Neural cell (in vitro differentiated cells): ENCODE measurements at regions not wholly inside any gene's neighbourhood (a gene's known extent, or its start where the extent isn't known, plus 50 kb on each side); places are given as distances from the start of the nearest gene placed in this dataset.
"Not testable (repeated sequence)": the region's sequence is repeated elsewhere in the genome, so short reads cannot be mapped to it uniquely, and the experiment has no call there.

Experiments
- H2AFZ ChIP-seq: fragments of 200-600, 300-800 bp; sonication (generic), shearing (Covaris generic); 2 replicates; pipeline ENCODE4 v1.6.0; 2014; ENCODE audit warnings: low read depth, mild to moderate bottlenecking, antibody characterized with exemption, low read length, moderate library complexity
- H3F3A ChIP-seq: fragments of 200-600 bp; shearing (Covaris generic); 2 replicates; pipeline ENCODE4 v1.6.1; 2016; ENCODE audit warnings: mild to moderate bottlenecking, moderate library complexity, mixed read lengths, antibody characterized with exemption, low read length; ENCODE audit not compliant: insufficient read depth, poor library complexity, severe bottlenecking
- H3K27ac ChIP-seq: fragments of 200-600, 300-800 bp; sonication (generic), shearing (Covaris generic); 2 replicates; pipeline ENCODE4 v1.5.1; 2014; ENCODE audit warnings: mild to moderate bottlenecking, low read length, moderate library complexity
- H3K27me3 ChIP-seq: fragments of 300-800, 200-600 bp; sonication (generic), shearing (Covaris generic); 2 replicates; pipeline ENCODE4 v1.6.0; 2014; ENCODE audit warnings: mild to moderate bottlenecking, low read depth, low read length, moderate library complexity; ENCODE audit not compliant: insufficient read depth
- H3K36me3 ChIP-seq: fragments of 300-800, 200-600 bp; sonication (generic), shearing (Covaris generic); 2 replicates; pipeline ENCODE4 v1.5.1; 2014; ENCODE audit warnings: mild to moderate bottlenecking, antibody characterized with exemption, low read length, moderate library complexity; ENCODE audit not compliant: insufficient read depth
- H3K4me2 ChIP-seq: fragments of 300-800, 200-600 bp; sonication (generic), shearing (Covaris generic); 2 replicates; pipeline ENCODE4 v1.6.0; 2014; ENCODE audit warnings: mild to moderate bottlenecking, low read length
- H3K4me3 ChIP-seq: fragments of 300-800, 200-600 bp; sonication (generic), shearing (Covaris generic); 2 replicates; pipeline ENCODE4 v1.5.1; 2014; ENCODE audit warnings: mild to moderate bottlenecking, low read length, moderate library complexity
- H3K79me2 ChIP-seq: fragments of 200-600 bp; shearing (Covaris generic); replicated peaks from 2 replicates; pipeline ENCODE4 v1.6.0; 2014; ENCODE audit warnings: mild to moderate bottlenecking, low read length, moderate library complexity; ENCODE audit not compliant: insufficient read depth
- H3K9ac ChIP-seq: fragments of 300-800, 200-600 bp; sonication (generic), shearing (Covaris generic); 2 replicates; pipeline ENCODE4 v1.6.1; 2016; ENCODE audit warnings: mild to moderate bottlenecking, low read length, mixed read lengths
- H3K9me2 ChIP-seq: fragments of 200-600 bp; shearing (Covaris generic); 2 replicates; pipeline ENCODE4 v1.6.1; 2016; ENCODE audit warnings: mild to moderate bottlenecking, low read length, mixed read lengths; ENCODE audit not compliant: insufficient read depth
- H3K9me3 ChIP-seq: fragments of 200-600, 300-800 bp; sonication (generic), shearing (Covaris generic); 2 replicates; pipeline ENCODE4 v1.6.1; 2016; ENCODE audit warnings: mild to moderate bottlenecking, mixed run types, low read length, moderate library complexity, mixed read lengths
- H4K20me1 ChIP-seq: fragments of 200-600 bp; shearing (Covaris generic); 2 replicates; pipeline ENCODE4 v1.6.1; 2016; ENCODE audit warnings: mild to moderate bottlenecking, mixed run types; ENCODE audit not compliant: insufficient read depth
- CTCF ChIP-seq: fragments of 450-650 bp; IDR thresholded peaks from 2 replicates; pipeline ENCODE4 v1.5.1; 2014; ENCODE audit warnings: antibody characterized with exemption, mild to moderate bottlenecking, moderate library complexity; ENCODE audit not compliant: poor library complexity, severe bottlenecking
- EP300 ChIP-seq: fragments of 450-650 bp; conservative IDR thresholded peaks from 2 replicates; pipeline ENCODE4 v1.6.1; 2014; ENCODE audit warnings: antibody characterized with exemption, mild to moderate bottlenecking, moderate library complexity; ENCODE audit not compliant: poor library complexity, severe bottlenecking
- MXI1 ChIP-seq: fragments of 450-650 bp; conservative IDR thresholded peaks from 2 replicates; pipeline ENCODE4 v1.6.1; 2014; ENCODE audit warnings: antibody characterized with exemption, mild to moderate bottlenecking; ENCODE audit not compliant: poor library complexity, severe bottlenecking
- POLR2AphosphoS5 ChIP-seq: IDR thresholded peaks from 2 replicates; pipeline ENCODE4 v1.6.1; 2012
- RAD21 ChIP-seq: fragments of 450-650 bp; conservative IDR thresholded peaks from 2 replicates; pipeline ENCODE4 v1.6.1; 2014; ENCODE audit warnings: antibody characterized with exemption, mild to moderate bottlenecking, moderate library complexity
- REST ChIP-seq: IDR thresholded peaks from 2 replicates; pipeline ENCODE4 v1.6.1; 2012; ENCODE audit warnings: borderline replicate concordance
- SMC3 ChIP-seq: fragments of 450-650 bp; conservative IDR thresholded peaks from 2 replicates; pipeline ENCODE4 v1.6.1; 2014; ENCODE audit warnings: antibody characterized with exemption, mild to moderate bottlenecking, moderate library complexity; ENCODE audit not compliant: poor library complexity
- TAF1 ChIP-seq: IDR thresholded peaks from 2 replicates; pipeline ENCODE4 v1.6.1; 2012; ENCODE audit warnings: low read depth

- not testable (repeated sequence) for H3K79me2 ChIP-seq, H3K4me2 ChIP-seq, H4K20me1 ChIP-seq, H3K9ac ChIP-seq, H3K9me3 ChIP-seq, H3K27ac ChIP-seq, H3K36me3 ChIP-seq, H2AFZ ChIP-seq, H3F3A ChIP-seq, H3K9me2 ChIP-seq, H3K27me3 ChIP-seq
- peak overlapping the region; percentile 52 for H3K4me3 ChIP-seq
Observed at GRCh38 chr1:148387949-148388259, 95.2 kb downstream of the PPIAL4G start.

DNA sequence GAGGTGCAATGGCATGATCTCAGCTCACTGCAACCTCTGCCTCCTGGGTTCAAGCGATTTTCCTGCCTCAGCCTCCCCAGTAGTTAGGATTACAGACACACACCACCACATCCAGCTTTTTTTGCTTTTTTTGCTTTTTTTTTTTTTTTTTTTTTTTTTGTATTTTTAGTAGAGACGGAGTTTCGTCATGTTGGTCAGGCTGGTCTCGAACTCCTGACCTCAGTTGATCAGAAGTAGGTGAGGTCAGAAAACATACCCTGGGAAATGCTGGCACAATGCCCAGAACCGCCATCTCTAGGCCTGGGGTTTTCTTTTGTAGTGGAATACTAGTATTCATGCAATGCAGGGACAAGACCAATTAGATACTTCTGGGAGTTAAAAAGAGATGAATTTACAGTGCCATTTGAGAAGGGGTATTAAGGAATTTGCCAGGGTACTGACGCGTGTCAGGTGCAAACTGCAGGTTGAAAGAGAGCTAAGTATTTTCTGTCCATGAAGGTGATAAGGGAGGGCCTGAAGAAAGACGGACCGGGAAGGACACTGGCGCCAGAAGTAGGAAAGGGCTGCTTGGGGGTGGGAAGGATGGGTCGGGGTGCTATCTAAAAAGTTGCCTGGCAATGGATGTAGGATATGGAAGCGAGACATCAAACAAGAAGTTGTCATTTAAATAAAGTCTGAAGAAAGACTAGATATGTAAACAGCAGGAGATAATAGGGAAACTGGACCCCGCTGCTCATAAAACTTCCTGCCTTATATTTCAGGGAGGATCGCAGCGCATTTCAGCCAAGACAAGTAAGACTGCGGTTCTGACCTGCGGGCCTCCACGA is 95.8 kb downstream of the PPIAL4G start:
- not testable (repeated sequence) for H2AFZ ChIP-seq, H4K20me1 ChIP-seq, H3K79me2 ChIP-seq, H3K9me3 ChIP-seq, H3K9me2 ChIP-seq, H3K27me3 ChIP-seq, H3K27ac ChIP-seq, H3K4me2 ChIP-seq, H3K36me3 ChIP-seq, H3F3A ChIP-seq, H3K4me3 ChIP-seq, H3K9ac ChIP-seq

DNA sequence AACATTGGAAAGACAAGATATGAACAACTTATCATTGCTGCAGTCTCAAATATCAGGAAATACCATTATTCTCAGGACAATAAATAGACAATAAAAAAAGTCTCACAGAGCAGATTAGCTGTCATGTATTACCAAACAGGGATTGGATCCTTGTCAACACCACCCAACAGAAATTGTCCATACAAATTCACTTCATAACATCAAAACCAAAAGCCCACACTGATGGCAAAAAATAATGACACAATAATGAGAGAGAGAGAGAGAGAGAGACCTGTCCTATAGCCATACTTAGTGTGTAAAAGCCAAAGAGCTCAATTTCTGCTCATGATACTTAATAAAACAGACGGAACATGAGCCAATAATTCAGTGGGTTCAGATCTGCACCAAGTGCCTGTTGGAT is 96.5 kb downstream of the PPIAL4G start:
- Histone ChIP-seq H3K4me2 (no peak overlapping the region), H3K9me3 (no peaks in the 10 kb centered on the region), H3K9me2 (no peaks in the 10 kb centered on the region), H3K4me3 (no peak overlapping the region), H2AFZ (no peak overlapping the region), H3K79me2 (no peaks in the 10 kb centered on the region), H4K20me1 (no peaks in the 10 kb centered on the region), H3F3A (no peaks in the 10 kb centered on the region), H3K36me3 (no peaks in the 10 kb centered on the region), H3K27me3 (no peaks in the 10 kb centered on the region), H3K27ac (no peak overlapping the region), H3K9ac (no peak overlapping the region)
- TF ChIP-seq RAD21 (no peak), TAF1 (no peak), EP300 (no peak)

- H2AFZ ChIP-seq, H3K27me3 ChIP-seq, H3K4me2 ChIP-seq, H4K20me1 ChIP-seq, H3K4me3 ChIP-seq, H3K36me3 ChIP-seq, H3K9ac ChIP-seq, H3K9me3 ChIP-seq, H3K79me2 ChIP-seq, H3K27ac ChIP-seq, H3F3A ChIP-seq, H3K9me2 ChIP-seq: not testable (repeated sequence)
Observed at GRCh38 chr1:148386031-148386398, 97.1 kb downstream of the PPIAL4G start.

- Histone ChIP-seq H4K20me1 (no peaks in the 10 kb centered on the region), H3K9me2 (no peaks in the 10 kb centered on the region), H3K9me3 (no peaks in the 10 kb centered on the region), H3F3A (no peaks in the 10 kb centered on the region), H3K9ac (no peak overlapping the region), H3K79me2 (no peaks in the 10 kb centered on the region), H2AFZ (no peak overlapping the region), H3K4me3 (no peak overlapping the region), H3K27me3 (no peaks in the 10 kb centered on the region), H3K36me3 (no peaks in the 10 kb centered on the region), H3K27ac (no peak overlapping the region), H3K4me2 (no peak overlapping the region)
- TF ChIP-seq MXI1 (no peak), RAD21 (no peak), POLR2AphosphoS5 (no peak), EP300 (no peak), CTCF (no peak), SMC3 (no peak), TAF1 (no peak), REST (no peak)
Observed at GRCh38 chr1:148385371-148386030, 97.6 kb downstream of the PPIAL4G start.
